Caco-2 (cell line): ENCODE measurements at regions not wholly inside any gene's neighbourhood (a gene's known extent, or its start where the extent isn't known, plus 50 kb on each side); places are given as distances from the start of the nearest gene placed in this dataset.
A peak's percentile ranks its signal among the peaks of the same experiment; 100 is the strongest.
"Not testable (repeated sequence)": the region's sequence is repeated elsewhere in the genome, so short reads cannot be mapped to it uniquely, and the experiment has no call there.

ENCODE experiments used
- BruUV-seq: library from RNA; stranded (reverse); fragments of 400-500 nt; replicated peaks from 2 replicates; lab custom pipeline; 2021; lab: Mats Ljungman, UMichigan
- CTCF ChIA-PET: fragments of 300-600 bp; sonication (Branson Sonifier 250); formaldehyde crosslinking; loops from one replicate; lab custom pipeline; 2022; ENCODE audit warnings: antibody characterized with exemption; lab: Charles Lee
- POLR2A ChIA-PET: fragments of 300-600 bp; sonication (Branson Sonifier 250); formaldehyde crosslinking; loops from one replicate; lab custom pipeline; 2022; ENCODE audit warnings: antibody characterized with exemption; lab: Charles Lee
- DNase-seq, 2 experiments: peaks; one replicate each; pipeline versions ENCODE4 v3.0.0 to v3.0.0-alpha.2; 2020 to 2022
- H3K27me3 ChIP-seq: replicated peaks from 2 replicates; pipeline ENCODE4 v1.6.0; 2011; ENCODE audit warnings: low read length; ENCODE audit not compliant: control insufficient read depth, insufficient read depth
- H3K36me3 ChIP-seq: 2 replicates; pipeline ENCODE4 v1.5.1; 2011; ENCODE audit warnings: low read length; ENCODE audit not compliant: control insufficient read depth, insufficient read depth
- H3K4me1 ChIP-seq: fragments of 250-450 bp; sonication (Bioruptor Pico); 2 replicates; pipeline ENCODE4 v1.5.1; 2020; ENCODE audit warnings: mild to moderate bottlenecking
- H3K4me3 ChIP-seq: 2 replicates; pipeline ENCODE4 v1.5.1; 2011; ENCODE audit warnings: low read depth, mild to moderate bottlenecking, control low read depth, low read length
- H3K9me3 ChIP-seq: fragments of 250-450 bp; sonication (Bioruptor Pico); 2 replicates; pipeline ENCODE4 v1.5.1; 2020; ENCODE audit warnings: mild to moderate bottlenecking, moderate library complexity
- H3K27ac Mint-ChIP-seq: one replicate; pipeline ENCODE4 v1.8.0; 2022; ENCODE audit warnings: mixed read lengths; ENCODE audit not compliant: unreplicated experiment
- H3K27me3 Mint-ChIP-seq: one replicate; pipeline ENCODE4 v1.8.0; 2022; ENCODE audit warnings: mixed read lengths; ENCODE audit not compliant: insufficient read depth, unreplicated experiment
- H3K36me3 Mint-ChIP-seq: one replicate; pipeline ENCODE4 v1.8.0; 2022; ENCODE audit warnings: mild to moderate bottlenecking, mixed read lengths; ENCODE audit not compliant: insufficient read depth, unreplicated experiment
- H3K4me1 Mint-ChIP-seq: one replicate; pipeline ENCODE4 v1.8.0; 2022; ENCODE audit warnings: low read depth, mixed read lengths; ENCODE audit not compliant: unreplicated experiment
- H3K4me3 Mint-ChIP-seq: one replicate; pipeline ENCODE4 v1.8.0; 2022; ENCODE audit warnings: mild to moderate bottlenecking, moderate library complexity, mixed read lengths; ENCODE audit not compliant: unreplicated experiment
- H3K9me3 Mint-ChIP-seq: one replicate; pipeline ENCODE4 v1.8.0; 2022; ENCODE audit warnings: mixed read lengths; ENCODE audit not compliant: unreplicated experiment
- CTCF ChIP-seq, 2 experiments: fragments of 200-600 bp in 1 of 2; IDR thresholded peaks; 1 replicate in 1 of 2; 2 replicates in 1 of 2; pipeline versions ENCODE4 v1.5.1 to v1.8.0; 2011 to 2022; ENCODE audit warnings: antibody characterized with exemption in 1 of 2, control low read depth in 1 of 2, inconsistent platforms in 1 of 2, low read depth in 1 of 2, low read length in 1 of 2, mild to moderate bottlenecking in 1 of 2, moderate library complexity in 1 of 2; ENCODE audit not compliant: insufficient read depth in 1 of 2, severe bottlenecking in 1 of 2, unreplicated experiment in 1 of 2
- intact Hi-C: fragments of 100-400 bp; cut with micrococcal nuclease; formaldehyde crosslinking; loops from one replicate; pipeline ENCODE4 v1.10.0; 2022; ENCODE audit not compliant: unreplicated experiment

GRCh38 chr6:28683945-28684538, 158.4 kb downstream of the GPX5 start:
- Histone ChIP-seq H3K36me3 (no peaks in the 10 kb centered on the region), H3K9me3 (no peaks in the 10 kb centered on the region), H3K4me1 (peaks cover 18% of the 10 kb centered on the region), H3K27me3 (no peaks in the 10 kb centered on the region), H3K4me3 (peak overlapping the region; percentile 16; the same call in 1 of the 2 replicates)
- ChIA-PET POLR2A (no interaction called here), CTCF (no interaction called here)
- H3K4me1 Mint-ChIP-seq = peaks cover 44% of the 10 kb centered on the region
- intact Hi-C loops = loop anchor here (1.0 to 5.0 kb wide), 4 partner anchors 77 to 290 kb away; no protein-coding TSS in a partner anchor
- no peak overlapping the region for H3K27ac Mint-ChIP-seq
- no peaks in the 10 kb centered on the region for H3K27me3 Mint-ChIP-seq
- TF ChIP-seq CTCF (IDR thresholded peaks at IDR 0.05; ENCODE audit: insufficient read depth in 1 of 2, low read depth in 1 of 2, low read length in 1 of 2, severe bottlenecking in 1 of 2, unreplicated experiment in 1 of 2) = peak; percentile 63 to 72
- H3K36me3 Mint-ChIP-seq = peaks cover 11% of the 10 kb centered on the region
- H3K4me3 Mint-ChIP-seq = peak overlapping the region; percentile 73
- H3K9me3 Mint-ChIP-seq = no peaks in the 10 kb centered on the region
- DNase-seq = peak; percentile 49 to 65
- BruUV-seq = no TSS peak

GRCh38 chr6:28685960-28686359, 160.3 kb downstream of the GPX5 start:
- peaks cover 37% of the 10 kb centered on the region for H3K4me1 ChIP-seq
- Mint-ChIP-seq H3K4me1 (peaks cover 52% of the 10 kb centered on the region), H3K36me3 (peaks cover 11% of the 10 kb centered on the region)
- H3K4me3 Mint-ChIP-seq, POLR2A ChIA-PET, H3K4me3 ChIP-seq, H3K9me3 ChIP-seq, CTCF ChIA-PET, H3K36me3 ChIP-seq, H3K27ac Mint-ChIP-seq, H3K27me3 Mint-ChIP-seq, H3K27me3 ChIP-seq, DNase-seq, H3K9me3 Mint-ChIP-seq, BruUV-seq: not testable (repeated sequence)
- intact Hi-C loops = loop anchor here (1.0 to 2.0 kb wide), 4 partner anchors 109 to 178 kb away; no protein-coding TSS in a partner anchor

- peak; percentile 39 to 64 for TF ChIP-seq CTCF (IDR thresholded peaks at IDR 0.05; ENCODE audit: insufficient read depth in 1 of 2, low read depth in 1 of 2, low read length in 1 of 2, severe bottlenecking in 1 of 2, unreplicated experiment in 1 of 2)
- H3K9me3 ChIP-seq, H3K27me3 ChIP-seq, CTCF ChIA-PET, POLR2A ChIA-PET, H3K27me3 Mint-ChIP-seq, H3K4me3 ChIP-seq, H3K9me3 Mint-ChIP-seq, H3K27ac Mint-ChIP-seq, BruUV-seq, H3K36me3 ChIP-seq: not testable (repeated sequence)
- peaks cover 43% of the 10 kb centered on the region for H3K4me1 ChIP-seq
- intact Hi-C loops = loop anchor here (1.0 to 2.0 kb wide), 6 partner anchors 43 to 330 kb away; no protein-coding TSS in a partner anchor
- H3K4me3 Mint-ChIP-seq = peak overlapping the region; percentile 68
- peaks cover 11% of the 10 kb centered on the region for H3K36me3 Mint-ChIP-seq
- peaks cover 58% of the 10 kb centered on the region for H3K4me1 Mint-ChIP-seq
- peak; percentile 53 to 76 for DNase-seq
Measured at GRCh38 chr6:28686446-28687027, 160.9 kb downstream of the GPX5 start.

GRCh38 chr6:28687309-28687981, 161.8 kb downstream of the GPX5 start:
- POLR2A ChIA-PET, H3K9me3 ChIP-seq, BruUV-seq, H3K36me3 ChIP-seq, H3K27me3 ChIP-seq, H3K9me3 Mint-ChIP-seq, H3K27me3 Mint-ChIP-seq: not testable (repeated sequence)
- CTCF ChIA-PET = interaction anchor here (0.6 to 0.9 kb wide), 3 partner anchors 41 to 179 kb away, joined by 3 to 4 read pairs (median 3); no protein-coding TSS in a partner anchor
- Mint-ChIP-seq H3K4me3 (peak overlapping the region; percentile 68), H3K36me3 (peaks cover 11% of the 10 kb centered on the region), H3K4me1 (peaks cover 54% of the 10 kb centered on the region), H3K27ac (peak overlapping the region; percentile 80)
- peak overlapping the region; percentile 8; the same call in 1 of the 2 replicates for H3K4me3 ChIP-seq
- intact Hi-C loops = loop anchor here (1.0 to 2.0 kb wide), 4 partner anchors 42 to 329 kb away; no protein-coding TSS in a partner anchor
- H3K4me1 ChIP-seq = peaks cover 52% of the 10 kb centered on the region
- DNase-seq = peak; percentile 73 to 77

- POLR2A ChIA-PET, H3K27me3 ChIP-seq, H3K9me3 ChIP-seq, H3K36me3 ChIP-seq, H3K9me3 Mint-ChIP-seq, CTCF ChIA-PET, intact Hi-C loops, H3K4me3 ChIP-seq, H3K27me3 Mint-ChIP-seq, BruUV-seq: not testable (repeated sequence)
- H3K4me1 ChIP-seq = peaks cover 64% of the 10 kb centered on the region
- peak overlapping the region; percentile 10 for H3K4me3 Mint-ChIP-seq
- H3K27ac Mint-ChIP-seq = peak overlapping the region; percentile 75
- peak; percentile 74 to 76 for DNase-seq
- peaks cover 25% of the 10 kb centered on the region for H3K36me3 Mint-ChIP-seq
- peaks cover 57% of the 10 kb centered on the region for H3K4me1 Mint-ChIP-seq
Measured at GRCh38 chr6:28691991-28692390, 166.3 kb downstream of the GPX5 start.
